HCT116 (cell line): ENCODE measurements at regions not wholly inside any gene's neighbourhood (a gene's known extent, or its start where the extent isn't known, plus 50 kb on each side); places are given as distances from the start of the nearest gene placed in this dataset.

Experiments used
- ATAC-seq: fragments of 200-7000 bp; cut with Tn5 transposase; 2 replicates; pipeline ENCODE4 v1.9.1; 2020; ENCODE audit warnings: mild to moderate bottlenecking, moderate library complexity
- BruUV-seq: library from RNA; stranded (reverse); fragments of 400-500 nt; replicated peaks from 2 replicates; lab custom pipeline; 2021; lab: Mats Ljungman, UMichigan
- CTCF ChIA-PET: fragments of 300-600 bp; sonication (Branson Sonifier 250); formaldehyde crosslinking; loops from one replicate; lab custom pipeline; 2021; ENCODE audit warnings: antibody characterized with exemption; lab: Charles Lee
- POLR2A ChIA-PET: fragments of 300-600, 350-600 bp; sonication (Branson Sonifier 250); formaldehyde crosslinking; loops from one replicate; lab custom pipeline; 2021; ENCODE audit warnings: antibody characterized with exemption; lab: Charles Lee
- RAD21 ChIA-PET, 2 experiments: fragments of 300-600 bp; sonication (Branson Sonifier 250); formaldehyde crosslinking; loops; one replicate each; lab custom pipeline; 2023; ENCODE audit warnings: low total read pairs in 2 of 2; ENCODE audit not compliant: uncharacterized antibody in 2 of 2, unreplicated experiment in 2 of 2, low non-redundant PET in 1 of 2; lab: Charles Lee
- DNase-seq: peaks from one replicate; pipeline ENCODE4 v3.0.0-alpha.2; 2010; ENCODE audit warnings: low read depth, low spot score
- H2AFZ ChIP-seq: fragments of 200-600 bp; shearing (Covaris generic), sonication (generic); 2 replicates; pipeline ENCODE4 v1.6.1; 2017; ENCODE audit warnings: low read depth, mixed run types, mixed read lengths, antibody characterized with exemption, low read length; ENCODE audit not compliant: poor library complexity, severe bottlenecking
- H3K27ac ChIP-seq: 2 replicates; pipeline ENCODE4 v1.5.1; 2012; ENCODE audit warnings: low read depth, low read length
- H3K27me3 ChIP-seq: fragments of 200-600 bp; sonication (generic); 2 replicates; pipeline ENCODE4 v1.6.1; 2016; ENCODE audit warnings: mixed run types, low read length, mixed read lengths; ENCODE audit not compliant: insufficient read depth
- H3K36me3 ChIP-seq, 2 experiments: fragments of 200-500 bp in 1 of 2; fragments of 200-600 bp in 1 of 2; sonication (Bioruptor generic) in 1 of 2; sonication (generic) in 1 of 2; 2 replicates each; pipeline versions ENCODE4 v1.5.1 to v1.6.1; 2014 to 2016; ENCODE audit warnings: low read length in 2 of 2, inconsistent platforms in 1 of 2, mixed read lengths in 1 of 2, mixed run types in 1 of 2; ENCODE audit not compliant: insufficient read depth in 2 of 2, control insufficient read depth in 1 of 2
- H3K4me1 ChIP-seq, 2 experiments: fragments of 200-600 bp in 1 of 2; sonication (generic) in 1 of 2; 2 replicates each; pipeline versions ENCODE4 v1.5.1 to v1.6.1; 2012 to 2017; ENCODE audit warnings: low read length in 2 of 2, inconsistent platforms in 1 of 2, mild to moderate bottlenecking in 1 of 2, mixed read lengths in 1 of 2, mixed run types in 1 of 2, moderate library complexity in 1 of 2; ENCODE audit not compliant: insufficient read depth in 2 of 2, control insufficient read depth in 1 of 2
- H3K4me2 ChIP-seq: fragments of 200-600 bp; sonication (generic); 2 replicates; pipeline ENCODE4 v1.6.1; 2017; ENCODE audit warnings: mixed run types, low read length, mixed read lengths
- H3K4me3 ChIP-seq, 2 experiments: fragments of 200-600 bp in 1 of 2; sonication (generic) in 1 of 2; replicated peaks in 1 of 2; 2 replicates each; pipeline ENCODE4 v1.5.1; 2011 to 2016; ENCODE audit warnings: low read length in 2 of 2, control low read depth in 1 of 2, low read depth in 1 of 2, mild to moderate bottlenecking in 1 of 2, mixed read lengths in 1 of 2, mixed run types in 1 of 2
- H3K79me2 ChIP-seq: fragments of 200-600 bp; sonication (generic); 2 replicates; pipeline ENCODE4 v1.6.1; 2017; ENCODE audit warnings: mild to moderate bottlenecking, mixed run types, low read length, moderate library complexity, mixed read lengths; ENCODE audit not compliant: insufficient read depth
- H3K9ac ChIP-seq: fragments of 200-600 bp; sonication (generic); 2 replicates; pipeline ENCODE4 v1.6.1; 2016; ENCODE audit warnings: low read length, mixed read lengths
- H3K9me2 ChIP-seq: fragments of 200-600 bp; sonication (generic), shearing (Covaris generic); 2 replicates; pipeline ENCODE4 v1.6.1; 2017; ENCODE audit warnings: mixed run types, mild to moderate bottlenecking, moderate library complexity; ENCODE audit not compliant: insufficient read depth
- H3K9me3 ChIP-seq, 2 experiments: fragments of 200-500 bp in 1 of 2; fragments of 200-600 bp in 1 of 2; sonication (Bioruptor generic) in 1 of 2; sonication (generic) in 1 of 2; 2 replicates each; pipeline ENCODE4 v1.6.1; 2014 to 2017; ENCODE audit warnings: low read length in 2 of 2, mixed read lengths in 2 of 2, inconsistent platforms in 1 of 2, low read depth in 1 of 2, mild to moderate bottlenecking in 1 of 2, mixed run types in 1 of 2, moderate library complexity in 1 of 2; ENCODE audit not compliant: control insufficient read depth in 1 of 2, insufficient read depth in 1 of 2
- H4K20me1 ChIP-seq: fragments of 200-600 bp; sonication (generic), shearing (Covaris generic); 2 replicates; pipeline ENCODE4 v1.6.1; 2017; ENCODE audit warnings: mixed run types, mild to moderate bottlenecking, moderate library complexity; ENCODE audit not compliant: insufficient read depth
- CTCF ChIP-seq, 3 experiments: fragments of 200-600 bp in 1 of 3; sonication (generic) in 1 of 3; IDR thresholded peaks in 2 of 3; conservative IDR thresholded peaks in 1 of 3; 2 replicates each; pipeline ENCODE4 v1.5.1; 2012 to 2017; ENCODE audit warnings: low read depth in 2 of 3, low read length in 2 of 3, antibody characterized with exemption in 1 of 3, borderline replicate concordance in 1 of 3, control low read depth in 1 of 3, mild to moderate bottlenecking in 1 of 3, mixed read lengths in 1 of 3, mixed run types in 1 of 3, moderate library complexity in 1 of 3; ENCODE audit not compliant: insufficient read depth in 1 of 3
- JUND ChIP-seq: IDR thresholded peaks from 2 replicates; pipeline ENCODE4 v1.6.1; 2012
- POLR2A ChIP-seq: IDR thresholded peaks from 2 replicates; pipeline ENCODE4 v1.7.0; 2011; ENCODE audit warnings: borderline replicate concordance; ENCODE audit not compliant: insufficient read depth, insufficient read length; ENCODE audit errors: extremely low read depth
- RAD21 ChIP-seq: IDR thresholded peaks from 2 replicates; pipeline ENCODE4 v1.6.1; 2012; ENCODE audit warnings: low read depth, mild to moderate bottlenecking
- REST ChIP-seq: IDR thresholded peaks from 2 replicates; pipeline ENCODE4 v1.6.1; 2012; ENCODE audit warnings: low read depth
- SP1 ChIP-seq: IDR thresholded peaks from 2 replicates; pipeline ENCODE4 v1.6.1; 2012; ENCODE audit warnings: low read depth
- SRF ChIP-seq: IDR thresholded peaks from 2 replicates; pipeline ENCODE4 v1.6.1; 2012; ENCODE audit warnings: low read depth
- YY1 ChIP-seq: IDR thresholded peaks from 2 replicates; pipeline ENCODE4 v1.6.1; 2011; ENCODE audit warnings: low read length, low read depth, moderate library complexity, mild to moderate bottlenecking; ENCODE audit not compliant: insufficient replicate concordance; ENCODE audit errors: extremely low read depth
- ZFX ChIP-seq: fragments of 450-650 bp; IDR thresholded peaks from 2 replicates; pipeline ENCODE4 v1.6.1; 2017
- intact Hi-C: fragments of 100-400 bp; cut with micrococcal nuclease; formaldehyde crosslinking; loops from 2 replicates; pipeline ENCODE4 v1.10.0; 2022

GRCh38 chr3:4150816-4151215 is 152.4 kb upstream of the SETMAR start:
- BruUV-seq, result no TSS peak
- no peaks in the 10 kb centered on the region for H3K36me3 ChIP-seq
- H3K4me1 ChIP-seq, result no peaks in the 10 kb centered on the region
- TF ChIP-seq ZFX (no peak), RAD21 (no peak), SP1 (no peak), CTCF (IDR thresholded peaks at IDR 0.05 in 2 of 3, conservative IDR thresholded peaks at IDR 0.05 in 1 of 3; ENCODE audit: borderline replicate concordance in 1 of 3, insufficient read depth in 1 of 3, low read depth in 2 of 3, low read length in 2 of 3) (no peak), SRF (no peak), JUND (no peak), POLR2A (no peak), REST (no peak), YY1 (no peak)
- no peak overlapping the region for H2AFZ ChIP-seq
- DNase-seq, result no peak
- H3K27me3 ChIP-seq, result no peaks in the 10 kb centered on the region
- ChIA-PET RAD21 (no interaction called here), POLR2A (no interaction called here), CTCF (no interaction called here)
- H3K9me3 ChIP-seq, result no peaks in the 10 kb centered on the region
- H3K4me3 ChIP-seq, result no peak overlapping the region
- no peaks in the 10 kb centered on the region for H3K79me2 ChIP-seq
- intact Hi-C loops, result no loop called here
- H3K9me2 ChIP-seq, result no peaks in the 10 kb centered on the region
- no peak overlapping the region for H3K4me2 ChIP-seq
- no peak for ATAC-seq
- H4K20me1 ChIP-seq, result no peaks in the 10 kb centered on the region
- no peak overlapping the region for H3K27ac ChIP-seq
- no peak overlapping the region for H3K9ac ChIP-seq
